Calu3 (cell line): ENCODE measurements at regions not wholly inside any gene's neighbourhood (a gene's known extent, or its start where the extent isn't known, plus 50 kb on each side); places are given as distances from the start of the nearest gene placed in this dataset.
A peak's percentile ranks its signal among the peaks of the same experiment; 100 is the strongest.
"Not testable (repeated sequence)": the region's sequence is repeated elsewhere in the genome, so short reads cannot be mapped to it uniquely, and the experiment has no call there.

Experiments
- BruUV-seq: library from RNA; stranded (reverse); fragments of 400-500 nt; replicated peaks from 2 replicates; lab custom pipeline; 2021; lab: Mats Ljungman, UMichigan
- CTCF ChIA-PET: fragments of 300-600 bp; sonication (Branson Sonifier 250); formaldehyde crosslinking; loops from one replicate; lab custom pipeline; 2022; ENCODE audit warnings: antibody characterized with exemption; lab: Charles Lee
- DNase-seq: peaks from one replicate; pipeline ENCODE4 v3.0.0; 2022
- H3K27ac Mint-ChIP-seq: one replicate; pipeline ENCODE4 v1.8.0; 2022; ENCODE audit warnings: mixed read lengths; ENCODE audit not compliant: unreplicated experiment
- H3K27me3 Mint-ChIP-seq: one replicate; pipeline ENCODE4 v1.8.0; 2022; ENCODE audit warnings: mixed read lengths; ENCODE audit not compliant: unreplicated experiment
- H3K36me3 Mint-ChIP-seq: one replicate; pipeline ENCODE4 v1.8.0; 2022; ENCODE audit warnings: mild to moderate bottlenecking, moderate library complexity, mixed read lengths; ENCODE audit not compliant: insufficient read depth, unreplicated experiment
- H3K4me1 Mint-ChIP-seq: one replicate; pipeline ENCODE4 v1.8.0; 2022; ENCODE audit warnings: mild to moderate bottlenecking, low read depth, mixed read lengths; ENCODE audit not compliant: unreplicated experiment
- H3K4me3 Mint-ChIP-seq: one replicate; pipeline ENCODE4 v1.8.0; 2022; ENCODE audit warnings: mild to moderate bottlenecking, low read depth, moderate library complexity, mixed read lengths; ENCODE audit not compliant: unreplicated experiment
- H3K9me3 Mint-ChIP-seq: one replicate; pipeline ENCODE4 v1.8.0; 2022; ENCODE audit warnings: low read depth, mixed read lengths; ENCODE audit not compliant: unreplicated experiment
- CTCF ChIP-seq: fragments of 200-600 bp; IDR thresholded peaks from one replicate; pipeline ENCODE4 v1.8.0; 2022; ENCODE audit warnings: antibody characterized with exemption; ENCODE audit not compliant: unreplicated experiment
- intact Hi-C: fragments of 100-400 bp; cut with micrococcal nuclease; formaldehyde crosslinking; loops from one replicate; pipeline ENCODE4 v1.10.0; 2022; ENCODE audit not compliant: unreplicated experiment

GRCh38 chr5:56729488-56729887, 85.9 kb upstream of the MAP3K1 start:
- H3K27me3 Mint-ChIP-seq = no peaks in the 10 kb centered on the region
- CTCF ChIA-PET = interaction anchor here (0.7 to 0.8 kb wide), 2 partner anchors 901 to 1438 kb away, joined by 6 to 8 read pairs; no protein-coding TSS in a partner anchor
- BruUV-seq = no TSS peak
- no peaks in the 10 kb centered on the region for H3K36me3 Mint-ChIP-seq
- intact Hi-C loops = no loop called here
- TF ChIP-seq CTCF = no peak
- no peak for DNase-seq
- H3K4me1 Mint-ChIP-seq = peaks cover 11% of the 10 kb centered on the region
- H3K9me3 Mint-ChIP-seq = no peaks in the 10 kb centered on the region
- no peak overlapping the region for H3K4me3 Mint-ChIP-seq
- H3K27ac Mint-ChIP-seq = peak overlapping the region; percentile 29

- TF ChIP-seq CTCF = no peak
- Mint-ChIP-seq H3K27me3 (no peaks in the 10 kb centered on the region), H3K36me3 (no peaks in the 10 kb centered on the region), H3K9me3 (no peaks in the 10 kb centered on the region), H3K27ac (no peak overlapping the region), H3K4me3 (no peak overlapping the region), H3K4me1 (no peaks in the 10 kb centered on the region)
- intact Hi-C loops = no loop called here
- CTCF ChIA-PET = no interaction called here
- no TSS peak for BruUV-seq
- no peak for DNase-seq
These were observed 89.5 kb upstream of the MAP3K1 start for GRCh38 chr5:56725711-56726411.

- DNase-seq, BruUV-seq, CTCF ChIA-PET, H3K9me3 Mint-ChIP-seq, H3K4me3 Mint-ChIP-seq, H3K36me3 Mint-ChIP-seq, H3K27ac Mint-ChIP-seq, intact Hi-C loops, H3K4me1 Mint-ChIP-seq, H3K27me3 Mint-ChIP-seq: not testable (repeated sequence)
These were observed 90.5 kb upstream of the MAP3K1 start for GRCh38 chr5:56724857-56725256.

GRCh38 chr5:56722317-56722716, 93.0 kb upstream of the MAP3K1 start:
- no peak for DNase-seq
- no peak for TF ChIP-seq CTCF
- no peaks in the 10 kb centered on the region for H3K9me3 Mint-ChIP-seq
- intact Hi-C loops = no loop called here
- BruUV-seq = no TSS peak
- no peaks in the 10 kb centered on the region for H3K4me1 Mint-ChIP-seq
- no peak overlapping the region for H3K4me3 Mint-ChIP-seq
- H3K36me3 Mint-ChIP-seq = no peaks in the 10 kb centered on the region
- CTCF ChIA-PET = no interaction called here
- H3K27ac Mint-ChIP-seq = no peak overlapping the region
- H3K27me3 Mint-ChIP-seq = no peaks in the 10 kb centered on the region

GRCh38 chr5:56717253-56717987, 97.9 kb upstream of the MAP3K1 start:
- CTCF ChIA-PET = no interaction called here
- no peak for DNase-seq
- Mint-ChIP-seq H3K27me3 (no peaks in the 10 kb centered on the region), H3K27ac (no peak overlapping the region), H3K4me3 (no peak overlapping the region), H3K36me3 (no peaks in the 10 kb centered on the region), H3K9me3 (no peaks in the 10 kb centered on the region), H3K4me1 (peaks cover 23% of the 10 kb centered on the region)
- no TSS peak for BruUV-seq
- no peak for TF ChIP-seq CTCF
- intact Hi-C loops = no loop called here
